ENCODE measurements at regions not wholly inside any gene's neighbourhood (a gene's known extent, or its start where the extent isn't known, plus 50 kb on each side); places are given as distances from the start of the nearest gene placed in this dataset.

- no peak for TF ChIP-seq MAX (CRISPR knock-in tag; IDR thresholded peaks at IDR 0.05)
- TF ChIP-seq XRCC4 (IDR thresholded peaks at IDR 0.05; ENCODE audit: extremely low read depth, insufficient read depth, insufficient read length), result no peak
- TF ChIP-seq GTF2F1 (IDR thresholded peaks at IDR 0.05; ENCODE audit: low read depth, low read length), result no peak
- TF ChIP-seq WHSC1 (IDR thresholded peaks at IDR 0.05; ENCODE audit: low read length), result no peak
- TF ChIP-seq CTCF (IDR thresholded peaks at IDR 0.05 in 2 of 3, conservative IDR thresholded peaks at IDR 0.05 in 1 of 3; ENCODE audit: insufficient read depth in 2 of 3, low read depth in 1 of 3, low read length in 3 of 3), result no peak
- no peak for TF ChIP-seq POLR2AphosphoS5 (IDR thresholded peaks at IDR 0.05; ENCODE audit: control insufficient read depth, insufficient read depth, low read depth, low read length)
- no peak for TF ChIP-seq SRSF1 (IDR thresholded peaks at IDR 0.05; ENCODE audit: low read depth, low read length)
Measured at GRCh38 chr1:215476541-215476940, 90.6 kb upstream of the KCTD3 start.
